GM18507 (cell line): ENCODE measurements at regions not wholly inside any gene's neighbourhood (a gene's known extent, or its start where the extent isn't known, plus 50 kb on each side); places are given as distances from the start of the nearest gene placed in this dataset.

Source experiments
- DNase-seq: peaks from one replicate; pipeline ENCODE4 v3.0.0; 2011; ENCODE audit warnings: low read depth; ENCODE audit not compliant: insufficient read length; ENCODE audit errors: extremely low spot score
- FAIRE-seq: peaks from 2 replicates; lab custom pipeline; 2011; peaks lifted over from hg19 to GRCh38; lab: Jason Lieb, UNC

DNA sequence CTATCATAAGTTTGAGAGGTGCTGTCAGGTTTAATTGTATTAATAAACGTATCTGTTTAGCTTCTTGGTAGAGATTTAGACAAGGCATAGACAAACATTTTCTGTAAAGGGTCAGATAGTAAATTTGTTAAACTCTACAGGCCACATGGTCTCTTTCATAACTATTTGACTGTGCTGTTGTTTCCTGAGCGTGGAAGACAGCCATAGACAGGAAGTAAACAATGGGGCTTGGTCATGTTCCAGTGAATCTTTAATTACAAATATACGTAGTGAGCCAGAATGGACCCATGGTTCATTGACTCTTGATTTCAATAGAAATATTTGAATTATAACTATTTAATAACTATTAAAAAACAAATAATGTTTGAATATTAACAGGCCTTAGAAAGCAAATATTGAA lies 451.1 kb downstream of the SH2D4B start:
- FAIRE-seq (no peak), DNase-seq (no peak)

DNA sequence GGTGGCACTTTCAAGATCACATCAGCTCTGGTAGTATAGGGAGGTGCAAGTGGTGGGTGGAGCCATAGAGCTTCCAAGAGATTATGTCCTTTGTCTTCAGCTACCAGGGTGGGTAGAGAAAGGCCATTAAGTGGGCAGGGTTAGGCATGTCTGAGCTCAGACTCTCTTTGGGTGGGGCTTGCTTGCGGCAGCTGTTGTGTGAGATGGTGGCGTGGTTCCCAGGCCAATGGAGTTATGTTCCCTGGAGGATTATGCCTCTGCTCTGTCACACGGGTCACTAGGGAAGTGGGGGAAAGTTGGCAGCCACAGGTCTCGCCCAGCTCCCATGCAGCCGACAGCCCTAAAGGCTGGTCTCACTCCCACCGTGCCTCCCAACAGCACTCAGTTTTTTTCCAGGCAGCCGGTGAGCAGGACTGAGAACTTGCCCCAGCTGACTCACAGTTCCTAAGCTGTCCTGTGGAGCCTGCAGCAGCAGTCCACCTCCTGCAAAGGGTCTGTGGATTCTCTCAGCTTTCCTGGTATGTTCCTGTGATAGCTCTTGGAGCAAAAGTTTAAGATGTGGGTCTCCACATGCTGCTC lies 459.0 kb downstream of the SH2D4B start:
- FAIRE-seq (no peak), DNase-seq (no peak)

DNA sequence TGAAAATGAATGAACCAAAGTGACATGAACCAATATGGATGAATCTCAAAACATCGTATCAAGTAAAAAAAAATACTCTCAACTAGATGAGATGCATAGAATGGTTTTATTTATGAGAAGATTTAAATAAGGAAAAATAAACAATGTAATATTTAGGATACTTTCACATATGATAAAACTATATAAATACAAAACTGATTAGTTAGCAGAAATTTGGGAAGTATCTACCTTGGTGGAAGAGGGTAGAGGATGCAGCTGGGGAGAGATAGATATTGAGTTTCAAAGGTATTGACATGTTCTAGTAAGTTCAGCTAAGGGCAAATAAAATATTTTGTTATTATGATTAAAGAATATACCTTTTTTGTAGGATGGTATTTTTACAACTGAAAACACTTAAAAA lies 463.1 kb downstream of the SH2D4B start:
- FAIRE-seq (no peak), DNase-seq (no peak)

- FAIRE-seq: no peak
- DNase-seq: no peak
Measured at GRCh38 chr10:81002382-81002781, 464.7 kb downstream of the SH2D4B start.

GRCh38 chr10:81007872-81008271 lies 470.2 kb downstream of the SH2D4B start:
- no peak for FAIRE-seq
- DNase-seq: no peak

DNA sequence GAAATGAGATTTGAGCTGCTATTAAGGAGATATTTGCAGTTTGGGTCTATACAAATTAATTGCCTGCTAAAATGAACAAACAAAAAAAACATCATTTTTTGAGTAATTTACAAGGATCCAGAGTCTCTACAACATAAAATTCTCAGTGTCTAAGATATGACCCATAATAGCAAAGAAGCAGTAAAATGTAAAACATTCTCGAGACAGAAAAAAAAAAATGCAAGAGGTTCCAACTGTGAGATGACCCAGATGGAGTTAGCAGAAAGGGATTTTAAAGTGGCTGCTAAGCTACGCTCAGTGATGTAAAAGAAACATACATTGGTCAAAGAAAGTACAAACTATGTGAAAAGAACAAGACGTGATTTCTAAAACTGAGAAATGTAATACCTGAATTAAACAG lies 471.0 kb downstream of the SH2D4B start:
- FAIRE-seq (no peak), DNase-seq (no peak)

DNA sequence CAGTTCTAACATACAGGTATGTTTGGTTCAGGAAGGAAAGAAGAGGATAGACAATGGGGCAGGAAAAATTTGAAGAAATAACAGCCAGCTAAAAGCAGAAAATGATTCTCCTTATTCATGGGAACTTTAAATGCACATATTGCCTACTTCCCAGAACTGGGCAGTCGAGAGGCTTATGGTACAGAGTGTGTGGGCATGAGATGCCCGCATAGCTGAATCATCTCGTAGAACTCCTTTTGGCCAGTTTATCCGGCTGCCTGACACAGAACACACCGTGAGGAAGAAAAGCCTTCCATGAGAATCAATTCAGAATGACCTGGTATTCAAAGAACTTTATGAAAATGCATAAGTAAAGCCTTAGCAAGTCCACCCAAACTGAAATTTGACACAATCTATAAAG lies 471.6 kb downstream of the SH2D4B start:
- FAIRE-seq: no peak
- no peak for DNase-seq

DNA sequence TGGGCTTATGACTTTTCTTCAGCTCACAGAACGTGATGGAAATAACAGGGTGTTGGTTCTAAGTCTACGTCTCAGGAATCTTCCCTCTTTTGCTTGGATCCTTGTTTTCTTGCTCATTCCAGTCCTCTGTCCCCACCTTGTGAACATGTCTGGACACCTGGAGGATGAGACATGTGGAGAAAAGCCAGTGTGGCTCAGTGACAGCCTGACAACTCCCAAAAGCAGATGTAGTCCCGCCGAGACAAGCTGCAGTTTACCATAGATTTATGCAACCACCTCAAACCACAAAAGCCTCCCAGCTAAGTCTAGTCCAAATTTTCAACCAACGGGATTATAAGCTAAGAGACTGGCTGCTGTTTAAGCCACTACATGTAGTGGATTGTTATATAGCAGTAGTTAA lies 476.1 kb downstream of the SH2D4B start:
- DNase-seq (no peak), FAIRE-seq (no peak)

DNA sequence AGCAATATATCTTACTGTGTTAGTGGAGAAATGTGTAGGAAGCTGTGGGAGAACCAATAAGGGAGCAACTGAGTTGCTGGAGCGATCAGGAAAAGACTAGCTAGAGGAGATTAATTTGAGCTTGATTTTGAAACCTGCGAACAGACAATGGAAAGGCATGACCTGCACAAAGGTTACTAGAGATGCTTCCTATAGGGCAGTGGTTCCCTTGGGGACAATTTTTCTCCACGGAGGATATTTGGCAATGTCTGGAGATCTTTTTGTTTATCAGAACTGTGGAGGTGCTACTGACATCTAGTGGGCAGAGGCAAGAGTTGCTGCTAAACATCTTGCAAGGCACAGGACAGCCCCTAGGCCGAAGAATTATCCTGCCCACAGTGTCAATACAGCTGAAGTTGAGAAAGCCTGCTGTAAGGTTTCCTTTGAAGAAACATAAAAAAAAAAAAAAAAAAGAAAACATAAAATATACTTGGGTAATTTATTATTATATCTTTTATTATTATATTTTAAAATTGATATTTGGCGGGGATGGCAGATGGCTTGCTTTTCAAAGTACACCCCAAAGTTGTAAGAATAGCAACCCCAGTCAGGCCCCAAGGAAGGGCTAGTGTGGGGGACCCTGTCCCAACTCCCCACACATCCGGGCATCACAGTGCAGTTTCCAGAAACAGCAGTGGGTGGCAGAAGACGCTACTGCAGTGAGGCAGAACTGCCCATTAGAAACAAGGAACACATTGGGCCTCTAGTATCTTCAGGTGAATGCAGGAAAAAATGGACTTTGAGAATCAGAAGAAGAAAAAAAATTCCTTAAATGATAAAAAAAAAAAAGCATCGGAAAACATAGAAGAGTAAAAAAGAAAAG lies 481.6 kb downstream of the SH2D4B start:
- no peak for DNase-seq
- FAIRE-seq: peak; percentile 67

DNA sequence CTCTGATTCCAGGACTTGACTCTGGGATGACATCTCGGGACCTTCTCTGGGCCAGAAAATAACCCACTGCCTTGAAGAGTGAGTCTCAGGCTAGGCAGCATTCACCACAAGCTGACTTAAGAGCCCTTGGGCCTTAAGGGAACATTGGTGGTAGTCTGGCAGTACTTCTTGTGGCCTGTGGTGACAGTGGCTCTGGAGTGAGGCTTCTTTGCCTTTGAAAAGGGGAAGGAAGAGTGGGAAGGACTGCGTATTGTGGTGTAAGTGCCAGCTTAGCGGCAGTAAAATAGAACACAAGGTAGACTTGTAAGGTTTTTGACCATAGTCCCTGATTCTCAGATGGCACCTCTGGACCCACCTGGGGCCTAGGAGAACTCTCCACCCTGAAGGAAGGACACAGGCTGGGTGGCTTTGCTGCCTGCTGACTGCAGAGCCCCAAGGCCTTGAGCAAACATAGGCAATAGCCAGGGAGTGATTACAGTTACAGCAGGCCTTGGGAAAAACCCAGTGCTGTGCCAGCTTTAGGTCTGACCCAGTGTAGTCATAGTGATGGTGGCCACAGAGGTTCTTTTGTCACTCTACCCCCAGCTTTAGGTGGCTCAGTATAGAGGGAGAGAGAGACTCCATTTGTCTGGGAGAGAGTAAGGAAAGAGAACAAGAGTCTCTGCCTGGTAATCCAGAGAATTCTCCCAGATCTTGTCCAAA lies 483.9 kb downstream of the SH2D4B start:
- DNase-seq (no peak), FAIRE-seq (no peak)

GRCh38 chr10:81026591-81026990 lies 488.9 kb downstream of the SH2D4B start:
- FAIRE-seq: no peak

GRCh38 chr10:81027223-81027622 lies 489.5 kb downstream of the SH2D4B start:
- DNase-seq (no peak), FAIRE-seq (no peak)

More at GRCh38 chr10:81026591-81026990, 488.9 kb downstream of the SH2D4B start:
- no peak for DNase-seq

DNA sequence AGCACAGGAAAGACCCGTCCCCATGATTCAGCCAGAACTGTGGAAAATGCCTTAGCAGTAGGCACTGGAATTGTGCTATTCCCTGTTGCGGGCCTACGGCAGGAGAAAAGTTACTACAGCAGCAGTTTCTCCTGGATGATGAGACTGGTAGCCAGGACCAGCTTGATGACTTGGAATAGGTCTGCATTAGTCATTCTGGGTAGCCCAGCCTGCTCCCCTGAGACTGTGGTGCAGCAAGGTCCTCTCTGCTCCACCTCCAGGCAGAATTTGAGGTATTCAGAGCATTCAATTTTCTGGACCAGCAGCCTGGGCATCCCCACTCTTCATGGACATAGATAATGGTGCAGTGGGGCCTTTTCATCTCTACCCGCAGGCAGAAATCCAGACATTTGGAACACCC lies 490.0 kb downstream of the SH2D4B start:
- FAIRE-seq (no peak), DNase-seq (no peak)

DNA sequence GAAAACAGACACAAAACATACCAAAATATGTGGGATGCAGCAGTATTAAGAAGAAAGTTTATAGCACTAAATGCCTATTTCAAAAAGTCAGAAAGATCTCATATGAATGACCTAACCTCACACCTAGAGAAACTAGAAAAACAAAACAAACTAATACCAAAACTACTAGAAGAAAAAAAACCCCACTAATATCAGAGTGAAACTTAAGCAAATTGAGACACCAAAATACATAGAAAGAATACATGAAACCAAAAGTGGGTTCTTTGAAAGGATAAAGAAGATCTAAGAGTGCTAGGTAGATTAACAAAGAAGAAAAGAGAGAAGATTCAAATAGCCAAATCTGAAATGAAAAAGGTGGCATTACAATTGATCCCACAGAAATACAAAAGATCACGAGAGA lies 494.1 kb downstream of the SH2D4B start:
- peak; percentile 11 for DNase-seq
- FAIRE-seq: peak; percentile 72

DNA sequence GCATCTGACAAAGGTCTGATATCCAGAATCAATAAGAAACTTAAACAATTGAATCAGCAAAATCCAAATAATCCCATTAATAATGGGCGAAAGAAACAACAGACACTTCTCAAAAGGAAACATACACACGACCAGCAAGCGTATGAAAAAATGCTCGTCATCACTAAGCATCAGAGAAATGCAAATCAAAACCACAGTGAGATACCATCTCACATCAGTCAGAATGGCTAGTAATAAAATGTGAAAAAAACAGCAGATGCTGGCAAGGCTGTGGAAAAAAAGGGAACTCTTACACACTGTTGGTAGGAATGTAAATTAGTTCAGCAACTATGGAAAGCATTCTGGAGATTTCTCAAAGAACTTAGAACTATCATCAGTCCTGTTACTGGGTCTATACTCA lies 496.7 kb downstream of the SH2D4B start:
- DNase-seq: no peak
- no peak for FAIRE-seq

DNA sequence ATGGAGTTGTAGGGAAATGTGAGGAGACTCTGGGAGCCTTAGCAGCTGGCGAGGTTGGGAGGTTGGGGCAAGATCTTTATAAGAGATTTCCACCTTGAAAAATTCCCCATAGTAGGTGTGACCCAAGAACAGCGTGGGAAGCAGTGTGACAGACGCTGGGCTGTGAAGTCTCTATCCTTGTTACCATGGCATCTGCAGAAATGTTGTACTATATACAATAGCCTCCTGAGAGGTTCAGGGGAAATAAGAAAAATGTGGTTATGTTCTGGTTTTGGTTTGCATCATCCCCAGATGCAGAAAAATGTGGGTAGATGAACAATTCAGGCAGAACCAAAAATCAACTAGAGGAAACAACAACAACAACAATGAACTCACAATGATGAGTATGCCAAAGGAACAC lies 498.6 kb downstream of the SH2D4B start:
- DNase-seq (peak; percentile 5), FAIRE-seq (peak; percentile 56)

- DNase-seq (no peak), FAIRE-seq (no peak)
Measured at GRCh38 chr10:81040031-81040430, 502.3 kb downstream of the SH2D4B start.

- no peak for FAIRE-seq
- DNase-seq: no peak
Measured at GRCh38 chr10:81040940-81041339, 503.2 kb downstream of the SH2D4B start.

GRCh38 chr10:81042647-81043046 lies 504.9 kb downstream of the SH2D4B start:
- FAIRE-seq (no peak), DNase-seq (no peak)

GRCh38 chr10:81065474-81065873 lies 527.8 kb downstream of the SH2D4B start:
- FAIRE-seq (no peak), DNase-seq (no peak)

GRCh38 chr10:81068460-81068859 lies 530.8 kb downstream of the SH2D4B start:
- FAIRE-seq (no peak), DNase-seq (no peak)
